Neural progenitor cell (in vitro differentiated cells): ENCODE measurements at regions not wholly inside any gene's neighbourhood (a gene's known extent, or its start where the extent isn't known, plus 50 kb on each side); places are given as distances from the start of the nearest gene placed in this dataset.

ENCODE experiments used
- DNase-seq: peaks from one replicate; pipeline ENCODE4 v3.0.0-alpha.2; 2016; ENCODE audit warnings: low spot score
- H2AFZ ChIP-seq: fragments of 200-600 bp; sonication (generic); replicated peaks from 2 replicates; pipeline ENCODE4 v1.6.1; 2016; ENCODE audit warnings: antibody characterized with exemption
- H3F3A ChIP-seq: fragments of 200-600 bp; sonication (generic); 2 replicates; pipeline ENCODE4 v1.6.1; 2016; ENCODE audit warnings: antibody characterized with exemption, low read depth
- H3K27ac ChIP-seq: fragments of 200-600 bp; sonication (generic); 2 replicates; pipeline ENCODE4 v1.5.1; 2016; ENCODE audit warnings: mild to moderate bottlenecking
- H3K27me3 ChIP-seq: fragments of 200-600 bp; sonication (generic); 2 replicates; pipeline ENCODE4 v1.6.1; 2016; ENCODE audit warnings: mild to moderate bottlenecking, moderate library complexity
- H3K36me3 ChIP-seq: fragments of 200-600 bp; sonication (generic); 2 replicates; pipeline ENCODE4 v1.5.1; 2016
- H3K4me1 ChIP-seq: fragments of 200-600 bp; sonication (generic); 2 replicates; pipeline ENCODE4 v1.6.1; 2016; ENCODE audit warnings: mixed run types
- H3K4me2 ChIP-seq: fragments of 200-600 bp; sonication (generic); 2 replicates; pipeline ENCODE4 v1.6.1; 2016
- H3K4me3 ChIP-seq: fragments of 200-600 bp; sonication (generic); 2 replicates; pipeline ENCODE4 v1.5.1; 2016
- H3K79me2 ChIP-seq: fragments of 200-600 bp; sonication (generic); 2 replicates; pipeline ENCODE4 v1.6.1; 2016; ENCODE audit warnings: low read depth
- H3K9ac ChIP-seq: fragments of 200-600 bp; sonication (generic); 2 replicates; pipeline ENCODE4 v1.6.1; 2016
- H3K9me3 ChIP-seq: fragments of 200-600 bp; sonication (generic); 2 replicates; pipeline ENCODE4 v1.5.1; 2016; ENCODE audit warnings: low read depth
- H4K20me1 ChIP-seq: fragments of 200-600 bp; sonication (generic); 2 replicates; pipeline ENCODE4 v1.6.1; 2016; ENCODE audit warnings: low read depth
- H3K27ac Mint-ChIP-seq: 3 replicates; pipeline ENCODE4 v1.8.0; 2021; ENCODE audit warnings: mixed read lengths
- H3K27me3 Mint-ChIP-seq: 2 replicates; pipeline ENCODE4 v1.8.0; 2022; ENCODE audit warnings: low read depth, mild to moderate bottlenecking, inconsistent platforms, moderate library complexity, mixed read lengths; ENCODE audit not compliant: insufficient read depth
- H3K36me3 Mint-ChIP-seq: 3 replicates; pipeline ENCODE4 v1.8.0; 2021; ENCODE audit warnings: mixed read lengths
- H3K4me1 Mint-ChIP-seq: 3 replicates; pipeline ENCODE4 v1.8.0; 2021; ENCODE audit warnings: mixed read lengths
- H3K4me3 Mint-ChIP-seq: 3 replicates; pipeline ENCODE4 v1.8.0; 2021; ENCODE audit warnings: mild to moderate bottlenecking, moderate library complexity, mixed read lengths
- H3K9me3 Mint-ChIP-seq: 3 replicates; pipeline ENCODE4 v1.8.0; 2020; ENCODE audit warnings: mixed read lengths
- EZH2 ChIP-seq: fragments of 200-600 bp; sonication (generic); IDR thresholded peaks from 2 replicates; pipeline ENCODE4 v1.6.1; 2017; ENCODE audit warnings: antibody characterized with exemption, mild to moderate bottlenecking, moderate library complexity
- EZH2phosphoT487 ChIP-seq: fragments of 200-600 bp; sonication (generic); IDR thresholded peaks from 2 replicates; pipeline ENCODE4 v1.6.1; 2017; ENCODE audit warnings: antibody characterized with exemption
- TF ChIP-seq, protein P1 (sequence below): fragments of 200-600 bp; sonication (generic); IDR thresholded peaks from 2 replicates; pipeline ENCODE4 v1.5.1; 2017; ENCODE audit warnings: antibody characterized with exemption, mild to moderate bottlenecking

DNA sequence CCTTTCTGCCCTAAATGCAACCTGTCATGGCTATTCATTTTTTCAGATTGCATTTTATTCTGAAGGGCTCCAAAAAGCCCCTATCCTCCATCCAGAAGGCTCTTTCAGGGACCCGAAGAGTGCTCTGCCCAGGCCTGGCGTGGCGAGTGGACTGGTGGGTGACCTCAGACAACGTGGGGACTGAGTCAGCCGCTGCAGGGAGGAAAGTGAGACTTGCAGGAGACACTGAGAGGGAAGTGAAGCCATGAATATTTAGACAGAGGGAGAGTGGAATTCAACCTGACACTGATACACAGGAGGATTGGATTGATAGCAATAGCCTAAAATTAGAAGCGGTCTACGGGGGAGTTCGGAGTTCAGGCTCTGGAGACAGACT lies 63.6 kb upstream of the SIX2 start:
- Mint-ChIP-seq H3K4me1 (peaks cover 54% of the 10 kb centered on the region), H3K27ac (peak overlapping the region; percentile 60), H3K36me3 (no peaks in the 10 kb centered on the region), H3K9me3 (no peaks in the 10 kb centered on the region), H3K4me3 (no peak overlapping the region), H3K27me3 (peaks cover 7% of the 10 kb centered on the region)
- Histone ChIP-seq H3F3A (peaks cover 12% of the 10 kb centered on the region), H3K4me1 (peaks cover 32% of the 10 kb centered on the region), H4K20me1 (no peaks in the 10 kb centered on the region), H3K36me3 (no peaks in the 10 kb centered on the region), H3K9ac (no peak overlapping the region), H3K4me2 (no peak overlapping the region), H3K79me2 (no peaks in the 10 kb centered on the region), H3K9me3 (no peaks in the 10 kb centered on the region), H3K4me3 (no peak overlapping the region), H2AFZ (no peak overlapping the region), H3K27ac (no peak overlapping the region), H3K27me3 (no peaks in the 10 kb centered on the region)
- DNase-seq = no peak
- TF ChIP-seq EZH2phosphoT487 (no peak), EZH2 (no peak)
- TF ChIP-seq, protein P1, sequence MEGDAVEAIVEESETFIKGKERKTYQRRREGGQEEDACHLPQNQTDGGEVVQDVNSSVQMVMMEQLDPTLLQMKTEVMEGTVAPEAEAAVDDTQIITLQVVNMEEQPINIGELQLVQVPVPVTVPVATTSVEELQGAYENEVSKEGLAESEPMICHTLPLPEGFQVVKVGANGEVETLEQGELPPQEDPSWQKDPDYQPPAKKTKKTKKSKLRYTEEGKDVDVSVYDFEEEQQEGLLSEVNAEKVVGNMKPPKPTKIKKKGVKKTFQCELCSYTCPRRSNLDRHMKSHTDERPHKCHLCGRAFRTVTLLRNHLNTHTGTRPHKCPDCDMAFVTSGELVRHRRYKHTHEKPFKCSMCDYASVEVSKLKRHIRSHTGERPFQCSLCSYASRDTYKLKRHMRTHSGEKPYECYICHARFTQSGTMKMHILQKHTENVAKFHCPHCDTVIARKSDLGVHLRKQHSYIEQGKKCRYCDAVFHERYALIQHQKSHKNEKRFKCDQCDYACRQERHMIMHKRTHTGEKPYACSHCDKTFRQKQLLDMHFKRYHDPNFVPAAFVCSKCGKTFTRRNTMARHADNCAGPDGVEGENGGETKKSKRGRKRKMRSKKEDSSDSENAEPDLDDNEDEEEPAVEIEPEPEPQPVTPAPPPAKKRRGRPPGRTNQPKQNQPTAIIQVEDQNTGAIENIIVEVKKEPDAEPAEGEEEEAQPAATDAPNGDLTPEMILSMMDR = no peak

DNA sequence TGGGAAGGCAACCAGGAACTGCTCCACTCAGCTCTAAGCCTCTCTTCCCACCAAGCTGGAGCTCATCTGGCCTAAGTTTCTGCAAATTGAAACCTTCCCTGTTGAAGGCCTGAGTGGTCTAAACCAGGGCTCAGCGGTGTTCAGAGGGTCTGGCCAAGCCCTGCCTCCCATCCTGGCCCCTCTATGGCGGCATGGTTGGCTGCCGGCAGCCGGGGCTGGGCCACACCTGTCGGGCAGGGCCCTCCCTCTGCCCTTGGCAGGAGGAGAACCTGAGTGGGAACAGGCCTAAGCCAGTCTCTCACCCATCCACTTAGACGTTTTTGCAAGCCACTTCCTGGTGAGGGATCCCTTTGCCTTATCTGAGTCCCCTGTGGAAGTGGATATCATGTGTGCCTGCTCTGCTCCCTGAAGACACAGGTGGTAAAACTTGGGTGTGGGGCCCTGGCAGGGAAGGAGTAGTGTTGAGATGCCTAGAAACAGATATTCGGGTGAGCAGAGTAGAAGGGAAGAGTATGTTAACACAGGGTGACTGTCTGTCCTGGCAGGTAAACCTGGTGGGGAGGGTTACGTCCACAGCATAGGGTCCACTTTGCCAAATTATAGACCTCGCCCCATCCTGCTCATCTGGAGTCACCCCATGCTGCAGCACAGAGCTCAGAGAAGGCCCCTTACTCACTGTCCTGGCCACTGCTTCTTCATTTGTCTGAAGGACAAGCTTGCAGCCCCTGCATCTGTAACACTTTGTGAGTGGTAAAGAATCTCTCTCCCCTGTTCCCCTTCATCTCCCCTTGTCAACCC lies 63.0 kb upstream of the SIX2 start:
- no peak overlapping the region for H3K9ac ChIP-seq
- no peaks in the 10 kb centered on the region for H3K36me3 ChIP-seq
- H3K9me3 ChIP-seq = no peaks in the 10 kb centered on the region
- no peaks in the 10 kb centered on the region for H3K79me2 ChIP-seq
- Mint-ChIP-seq H3K4me3 (peak overlapping the region; percentile 27), H3K27ac (peak overlapping the region; percentile 60), H3K36me3 (no peaks in the 10 kb centered on the region), H3K9me3 (no peaks in the 10 kb centered on the region), H3K27me3 (peaks cover 7% of the 10 kb centered on the region), H3K4me1 (peaks cover 57% of the 10 kb centered on the region)
- H3K4me3 ChIP-seq = no peak overlapping the region
- H3K27ac ChIP-seq = no peak overlapping the region
- H3F3A ChIP-seq = peaks cover 14% of the 10 kb centered on the region
- no peak overlapping the region for H2AFZ ChIP-seq
- DNase-seq = no peak
- H3K27me3 ChIP-seq = no peaks in the 10 kb centered on the region
- TF ChIP-seq, protein P1 = no peak
- TF ChIP-seq EZH2 (no peak), EZH2phosphoT487 (no peak)
- peaks cover 33% of the 10 kb centered on the region for H3K4me1 ChIP-seq
- no peak overlapping the region for H3K4me2 ChIP-seq
- H4K20me1 ChIP-seq = no peaks in the 10 kb centered on the region

DNA sequence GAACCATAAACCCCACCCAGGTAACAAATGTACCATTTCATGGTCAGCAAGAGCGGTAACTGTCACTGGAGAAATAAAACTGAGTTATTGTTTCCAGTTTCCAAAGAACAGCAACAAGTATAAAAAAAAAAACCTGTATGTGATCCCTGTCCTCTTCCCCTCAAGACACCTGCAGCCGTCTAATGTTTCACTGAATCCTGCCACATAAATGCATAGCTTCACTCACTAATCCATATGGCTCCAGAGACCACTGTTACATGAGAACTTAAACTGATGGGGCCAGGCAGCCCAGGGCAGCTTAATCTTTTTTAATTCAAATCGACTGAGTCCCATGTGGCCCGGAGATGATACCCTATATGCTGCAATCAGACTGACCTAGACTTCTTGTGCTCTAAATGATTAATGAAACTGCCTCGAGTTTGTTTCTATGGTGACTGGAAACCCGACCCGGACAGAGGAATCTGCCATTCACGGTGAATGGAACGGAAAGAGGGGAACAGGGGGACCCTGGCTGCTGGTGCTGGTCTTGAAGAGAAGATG lies 60.9 kb upstream of the SIX2 start:
- Mint-ChIP-seq H3K27me3 (peaks cover 9% of the 10 kb centered on the region), H3K27ac (peak overlapping the region; percentile 57), H3K4me3 (peak overlapping the region; percentile 3), H3K4me1 (peaks cover 55% of the 10 kb centered on the region), H3K36me3 (no peaks in the 10 kb centered on the region), H3K9me3 (peaks cover 4% of the 10 kb centered on the region)
- no peaks in the 10 kb centered on the region for H3K9me3 ChIP-seq
- no peak for TF ChIP-seq EZH2
- H2AFZ ChIP-seq = no peak overlapping the region
- no peaks in the 10 kb centered on the region for H3K36me3 ChIP-seq
- no peak overlapping the region for H3K9ac ChIP-seq
- H3K79me2 ChIP-seq = no peaks in the 10 kb centered on the region
- peak; percentile 37 for DNase-seq
- no peaks in the 10 kb centered on the region for H3K27me3 ChIP-seq
- H3K4me1 ChIP-seq = peaks cover 29% of the 10 kb centered on the region
- H3K4me2 ChIP-seq = peak overlapping the region; percentile 47
- peaks cover 14% of the 10 kb centered on the region for H3F3A ChIP-seq
- H3K4me3 ChIP-seq = no peak overlapping the region
- no peaks in the 10 kb centered on the region for H4K20me1 ChIP-seq
- no peak overlapping the region for H3K27ac ChIP-seq

DNA sequence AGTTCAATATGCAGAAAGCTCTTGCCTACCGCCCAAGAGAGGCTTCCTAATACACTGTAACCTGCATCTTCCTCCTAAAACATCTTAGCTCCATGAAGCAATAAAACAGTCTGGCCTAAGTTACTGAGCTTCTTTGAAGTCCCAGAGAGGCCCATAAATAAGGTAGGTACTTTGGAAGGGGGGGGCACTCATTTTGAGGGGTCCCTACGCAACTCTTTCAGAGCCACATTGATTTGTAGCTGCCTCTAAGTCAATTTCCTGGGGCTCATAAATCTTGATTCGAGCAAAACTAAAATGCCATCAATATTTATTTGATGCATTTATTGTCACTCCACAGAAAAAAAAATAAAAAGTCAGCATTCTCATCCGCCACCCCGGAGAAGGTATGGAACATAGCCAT lies 60.4 kb upstream of the SIX2 start:
- H3K4me2 ChIP-seq = peak overlapping the region; percentile 47
- Mint-ChIP-seq H3K4me3 (peak overlapping the region; percentile 3), H3K9me3 (peaks cover 4% of the 10 kb centered on the region), H3K27me3 (peaks cover 9% of the 10 kb centered on the region), H3K4me1 (peaks cover 52% of the 10 kb centered on the region), H3K36me3 (no peaks in the 10 kb centered on the region), H3K27ac (peak overlapping the region; percentile 57)
- peaks cover 14% of the 10 kb centered on the region for H3F3A ChIP-seq
- H3K9ac ChIP-seq = no peak overlapping the region
- H3K4me3 ChIP-seq = no peak overlapping the region
- H4K20me1 ChIP-seq = no peaks in the 10 kb centered on the region
- no peak overlapping the region for H2AFZ ChIP-seq
- no peaks in the 10 kb centered on the region for H3K79me2 ChIP-seq
- peaks cover 29% of the 10 kb centered on the region for H3K4me1 ChIP-seq
- no peak overlapping the region for H3K27ac ChIP-seq
- no peak for TF ChIP-seq EZH2
- TF ChIP-seq EZH2phosphoT487 = no peak
- H3K9me3 ChIP-seq = no peaks in the 10 kb centered on the region
- DNase-seq = no peak
- no peaks in the 10 kb centered on the region for H3K36me3 ChIP-seq
- H3K27me3 ChIP-seq = no peaks in the 10 kb centered on the region
